ENCODE measurements at regions not wholly inside any gene's neighbourhood (a gene's known extent, or its start where the extent isn't known, plus 50 kb on each side); places are given as distances from the start of the nearest gene placed in this dataset.

DNA sequence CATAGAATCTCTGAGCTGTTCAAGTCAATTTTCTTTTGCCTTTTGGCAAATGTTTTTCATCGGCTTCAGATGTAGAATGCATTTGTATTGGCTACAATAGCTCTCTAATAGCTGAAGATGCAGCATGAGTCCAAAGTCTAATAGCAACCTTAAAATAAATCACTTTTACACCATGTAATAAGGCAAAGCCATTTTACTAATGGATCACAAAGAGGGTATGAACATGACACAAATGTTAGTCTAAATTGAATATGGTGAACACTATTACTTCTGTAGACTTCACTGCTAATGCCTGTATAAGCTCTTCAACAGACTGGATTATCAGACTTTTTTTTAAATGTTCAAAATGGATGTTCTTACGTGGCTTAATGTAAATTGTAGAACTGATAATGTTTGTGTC lies 645.3 kb downstream of the TLL1 start:
- Histone ChIP-seq H3K9me3 (ENCODE audit: control insufficient read depth, low read depth, low read length) (no peaks in the 10 kb centered on the region), H3K4me1 (ENCODE audit: control insufficient read depth, insufficient read depth, low read length) (no peaks in the 10 kb centered on the region), H3K27ac (ENCODE audit: low read length) (no peak overlapping the region), H3K27me3 (ENCODE audit: control insufficient read depth, insufficient read depth, low read length) (no peaks in the 10 kb centered on the region), H3K36me3 (ENCODE audit: control insufficient read depth, insufficient read depth, low read length) (no peaks in the 10 kb centered on the region), H3K4me3 (ENCODE audit: low read length) (no peak overlapping the region)
- DNase-seq = no peak
- 88% methylated on average over 1 of the region's 2 CpGs for WGBS (ENCODE audit: insufficient coverage, low lambda C conversion rate)

DNA sequence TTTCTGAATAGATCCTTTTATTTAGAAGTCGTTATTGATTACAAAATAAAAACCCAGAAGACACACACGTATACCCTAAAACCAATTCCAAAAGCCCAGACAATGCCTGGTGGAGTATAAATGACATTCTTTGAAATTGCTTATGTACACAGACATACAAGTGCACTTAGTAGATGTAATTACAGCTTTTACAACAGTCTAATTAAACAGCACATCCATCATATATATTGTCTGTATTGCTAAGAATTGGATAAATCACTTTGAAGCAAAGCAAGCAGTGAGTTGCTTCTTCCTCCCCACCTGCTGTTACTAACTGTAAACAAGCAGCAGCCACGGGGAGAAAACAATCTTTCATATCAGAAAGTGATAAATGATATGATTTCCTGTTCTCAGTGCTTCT lies 645.7 kb downstream of the TLL1 start:
- 78% methylated on average over 2 of the region's 3 CpGs for WGBS (ENCODE audit: insufficient coverage, low lambda C conversion rate)
- Histone ChIP-seq H3K36me3 (ENCODE audit: control insufficient read depth, insufficient read depth, low read length) (no peaks in the 10 kb centered on the region), H3K27ac (ENCODE audit: low read length) (no peak overlapping the region), H3K4me3 (ENCODE audit: low read length) (no peak overlapping the region), H3K27me3 (ENCODE audit: control insufficient read depth, insufficient read depth, low read length) (no peaks in the 10 kb centered on the region), H3K9me3 (ENCODE audit: control insufficient read depth, low read depth, low read length) (no peaks in the 10 kb centered on the region), H3K4me1 (ENCODE audit: control insufficient read depth, insufficient read depth, low read length) (no peaks in the 10 kb centered on the region)
- no peak for DNase-seq

DNA sequence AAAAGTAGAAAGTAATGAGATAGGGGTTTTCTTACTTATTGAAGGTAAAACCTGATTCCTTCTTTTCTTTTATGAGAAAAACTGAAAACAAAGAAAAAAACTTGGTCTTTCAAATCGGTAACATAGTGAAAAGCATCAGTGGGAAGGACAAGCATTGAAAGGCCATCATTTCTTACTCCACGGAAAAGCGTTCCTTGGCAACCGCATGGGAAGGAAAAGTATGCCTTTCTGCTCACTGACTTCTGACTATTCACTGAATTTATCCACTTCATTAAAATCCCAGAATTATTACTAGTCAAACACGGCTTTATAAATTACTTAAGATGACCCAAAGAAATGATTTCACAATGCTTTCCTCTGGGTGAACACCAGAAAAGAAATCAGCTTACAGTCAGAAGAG lies 646.7 kb downstream of the TLL1 start:
- Histone ChIP-seq H3K27ac (ENCODE audit: low read length) (no peak overlapping the region), H3K4me3 (ENCODE audit: low read length) (no peak overlapping the region), H3K4me1 (ENCODE audit: control insufficient read depth, insufficient read depth, low read length) (no peaks in the 10 kb centered on the region), H3K36me3 (ENCODE audit: control insufficient read depth, insufficient read depth, low read length) (no peaks in the 10 kb centered on the region), H3K27me3 (ENCODE audit: control insufficient read depth, insufficient read depth, low read length) (no peaks in the 10 kb centered on the region), H3K9me3 (ENCODE audit: control insufficient read depth, low read depth, low read length) (no peaks in the 10 kb centered on the region)
- WGBS (ENCODE audit: insufficient coverage, low lambda C conversion rate) = 75% methylated on average over 1 of the region's 5 CpGs
- no peak for DNase-seq

DNA sequence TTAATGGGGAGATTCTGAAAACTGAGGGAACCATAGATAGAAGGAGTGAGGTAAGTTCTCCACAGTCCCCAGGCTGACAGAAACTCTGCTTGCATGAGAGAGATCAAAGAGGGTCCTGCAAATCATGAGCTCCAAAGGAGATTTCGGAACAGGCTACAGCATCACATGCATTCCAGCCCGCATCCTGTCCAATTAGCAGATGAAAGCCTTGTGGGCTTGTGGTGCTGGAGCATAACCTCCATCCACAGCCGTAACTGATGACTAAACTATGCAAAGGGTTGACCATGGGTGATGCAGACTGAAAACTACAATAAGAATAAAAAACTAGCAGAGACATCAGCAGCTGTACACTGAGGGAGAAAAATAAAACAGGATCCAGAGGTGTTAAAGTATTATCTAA lies 654.5 kb downstream of the TLL1 start:
- DNase-seq = no peak
- H3K36me3 ChIP-seq (ENCODE audit: control insufficient read depth, insufficient read depth, low read length) = no peaks in the 10 kb centered on the region
- H3K9me3 ChIP-seq (ENCODE audit: control insufficient read depth, low read depth, low read length) = no peaks in the 10 kb centered on the region
- no peaks in the 10 kb centered on the region for H3K4me1 ChIP-seq (ENCODE audit: control insufficient read depth, insufficient read depth, low read length)
- H3K4me3 ChIP-seq (ENCODE audit: low read length) = no peak overlapping the region
- no peaks in the 10 kb centered on the region for H3K27me3 ChIP-seq (ENCODE audit: control insufficient read depth, insufficient read depth, low read length)
- H3K27ac ChIP-seq (ENCODE audit: low read length) = no peak overlapping the region
- no CpG with 5 or more reads among the region's 3 CpGs for WGBS (ENCODE audit: insufficient coverage, low lambda C conversion rate)

DNA sequence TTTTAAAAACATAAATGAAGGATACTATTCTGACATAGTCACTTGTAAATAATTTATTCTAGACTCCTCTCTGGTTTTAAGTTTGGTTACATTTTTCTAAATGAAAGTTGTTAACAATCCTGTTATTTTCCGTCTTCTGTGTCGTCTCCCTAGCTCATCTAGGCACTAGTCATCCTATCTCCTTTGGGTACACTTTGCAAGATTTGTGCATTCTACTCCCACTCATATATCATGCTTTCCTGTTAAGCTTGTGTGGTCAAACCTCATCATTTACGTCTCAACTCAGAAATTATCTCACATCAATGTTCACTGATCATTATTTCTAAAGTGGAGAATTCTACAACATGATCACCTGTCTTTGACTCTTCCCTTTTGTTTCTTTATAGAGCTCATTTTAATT lies 658.7 kb downstream of the TLL1 start:
- Histone ChIP-seq H3K4me1 (ENCODE audit: control insufficient read depth, insufficient read depth, low read length) (no peaks in the 10 kb centered on the region), H3K36me3 (ENCODE audit: control insufficient read depth, insufficient read depth, low read length) (no peaks in the 10 kb centered on the region), H3K27me3 (ENCODE audit: control insufficient read depth, insufficient read depth, low read length) (no peaks in the 10 kb centered on the region), H3K9me3 (ENCODE audit: control insufficient read depth, low read depth, low read length) (peaks cover 3% of the 10 kb centered on the region), H3K4me3 (ENCODE audit: low read length) (no peak overlapping the region), H3K27ac (ENCODE audit: low read length) (no peak overlapping the region)
- DNase-seq = no peak
- WGBS (ENCODE audit: insufficient coverage, low lambda C conversion rate) = 87% methylated on average over 3 of the region's 3 CpGs

DNA sequence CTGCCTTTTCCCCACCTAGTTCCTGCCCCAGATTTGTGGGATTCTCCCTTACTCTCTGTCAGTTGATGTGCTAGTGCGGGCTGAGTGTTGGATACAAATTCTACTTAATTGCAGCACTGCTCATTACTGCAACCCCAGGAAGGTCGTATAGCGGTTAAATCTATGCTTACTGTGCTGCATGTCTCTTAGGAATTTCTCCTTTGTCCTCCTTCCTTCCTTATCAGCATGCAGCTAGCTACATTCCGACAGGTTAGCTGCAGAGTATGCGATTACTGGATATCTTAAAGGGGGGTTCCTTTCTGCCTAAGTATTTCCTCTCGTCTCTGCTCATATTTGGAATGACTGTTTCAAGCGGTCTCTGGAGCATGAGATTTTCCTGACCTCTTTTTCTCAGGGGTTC lies 662.8 kb downstream of the TLL1 start:
- Histone ChIP-seq H3K36me3 (ENCODE audit: control insufficient read depth, insufficient read depth, low read length) (no peaks in the 10 kb centered on the region), H3K27me3 (ENCODE audit: control insufficient read depth, insufficient read depth, low read length) (no peaks in the 10 kb centered on the region), H3K4me1 (ENCODE audit: control insufficient read depth, insufficient read depth, low read length) (no peaks in the 10 kb centered on the region), H3K9me3 (ENCODE audit: control insufficient read depth, low read depth, low read length) (peaks cover 3% of the 10 kb centered on the region), H3K4me3 (ENCODE audit: low read length) (no peak overlapping the region), H3K27ac (ENCODE audit: low read length) (no peak overlapping the region)
- WGBS (ENCODE audit: insufficient coverage, low lambda C conversion rate) = no CpG with 5 or more reads among the region's 7 CpGs
- DNase-seq = no peak

DNA sequence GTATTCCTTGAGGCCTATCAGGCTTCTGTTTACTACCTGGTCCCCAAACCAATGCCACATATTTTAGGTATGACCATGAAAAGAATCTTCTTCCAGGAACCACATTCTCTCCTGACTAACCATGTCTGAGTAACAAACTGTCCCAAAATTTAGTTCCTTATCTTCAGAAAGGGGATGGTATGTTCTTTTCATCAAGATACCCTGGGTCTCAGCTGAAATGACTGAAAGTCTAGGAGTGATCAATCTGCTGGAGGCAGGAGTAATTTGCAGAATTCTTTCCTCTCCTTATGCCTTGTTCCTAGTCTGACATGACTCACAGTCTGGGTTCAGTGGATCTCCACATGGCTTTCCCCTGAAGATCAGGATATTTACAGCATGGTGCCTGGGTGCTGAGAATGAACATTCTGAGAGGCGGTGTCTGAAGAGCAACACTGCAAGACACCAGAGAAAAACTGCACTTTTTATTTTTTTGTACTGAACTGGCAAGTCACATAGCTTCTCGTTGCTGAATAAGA lies 665.5 kb downstream of the TLL1 start:
- Histone ChIP-seq H3K27me3 (ENCODE audit: control insufficient read depth, insufficient read depth, low read length) (no peaks in the 10 kb centered on the region), H3K4me1 (ENCODE audit: control insufficient read depth, insufficient read depth, low read length) (no peaks in the 10 kb centered on the region), H3K27ac (ENCODE audit: low read length) (no peak overlapping the region), H3K36me3 (ENCODE audit: control insufficient read depth, insufficient read depth, low read length) (no peaks in the 10 kb centered on the region), H3K9me3 (ENCODE audit: control insufficient read depth, low read depth, low read length) (peaks cover 3% of the 10 kb centered on the region), H3K4me3 (ENCODE audit: low read length) (no peak overlapping the region)
- WGBS (ENCODE audit: insufficient coverage, low lambda C conversion rate) = no CpG with 5 or more reads among the region's 2 CpGs
- no peak for DNase-seq

DNA sequence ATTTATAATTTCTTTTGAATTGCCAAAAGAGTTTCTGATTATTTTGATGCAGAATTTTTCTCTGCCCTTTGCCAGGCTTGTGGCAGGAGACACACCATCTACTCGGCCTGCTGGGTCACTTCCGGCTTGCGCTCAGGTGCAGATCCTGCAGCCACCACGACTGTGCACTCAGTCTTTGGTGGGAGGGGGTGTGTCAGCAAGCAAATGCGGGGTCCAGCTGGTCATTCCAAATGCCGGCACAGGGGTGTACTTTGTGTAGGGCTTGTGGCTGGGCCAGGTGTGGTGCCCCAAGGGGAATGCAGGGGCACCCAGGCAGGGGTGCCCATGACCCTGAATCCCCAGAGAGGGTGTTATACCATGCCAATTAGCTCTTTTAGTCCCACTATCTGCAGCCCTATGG lies 673.0 kb downstream of the TLL1 start:
- DNase-seq = no peak
- WGBS (ENCODE audit: insufficient coverage, low lambda C conversion rate) = no CpG with 5 or more reads among the region's 6 CpGs
- Histone ChIP-seq H3K9me3 (ENCODE audit: control insufficient read depth, low read depth, low read length) (no peaks in the 10 kb centered on the region), H3K27me3 (ENCODE audit: control insufficient read depth, insufficient read depth, low read length) (no peaks in the 10 kb centered on the region), H3K4me3 (ENCODE audit: low read length) (no peak overlapping the region), H3K27ac (ENCODE audit: low read length) (no peak overlapping the region), H3K4me1 (ENCODE audit: control insufficient read depth, insufficient read depth, low read length) (no peaks in the 10 kb centered on the region), H3K36me3 (ENCODE audit: control insufficient read depth, insufficient read depth, low read length) (no peaks in the 10 kb centered on the region)

DNA sequence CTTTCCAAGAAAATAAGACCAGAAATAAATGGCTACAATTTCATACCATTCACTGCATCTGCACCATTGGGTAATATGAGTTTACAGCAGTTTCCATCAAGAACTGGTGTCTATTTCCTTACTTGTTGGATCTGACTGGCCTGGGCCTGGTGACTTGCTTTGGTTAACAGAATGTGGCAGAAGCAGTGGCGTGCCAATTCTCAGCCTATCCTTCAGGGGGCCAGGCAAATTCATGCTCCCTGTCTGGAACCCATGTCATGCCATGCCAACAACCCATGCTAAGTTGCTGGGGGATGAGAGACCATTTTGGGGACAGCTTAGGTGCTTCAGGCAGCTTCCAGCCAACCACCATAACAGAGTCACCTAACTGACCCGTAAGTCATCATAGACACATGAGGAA lies 656.7 kb downstream of the SPOCK3 start:
- H3K36me3 ChIP-seq (ENCODE audit: control insufficient read depth, insufficient read depth, low read length) = no peaks in the 10 kb centered on the region
- WGBS (ENCODE audit: insufficient coverage, low lambda C conversion rate) = 88% methylated on average over 1 of the region's 2 CpGs
- DNase-seq = no peak
- no peak overlapping the region for H3K4me3 ChIP-seq (ENCODE audit: low read length)
- H3K4me1 ChIP-seq (ENCODE audit: control insufficient read depth, insufficient read depth, low read length) = no peaks in the 10 kb centered on the region
- no peak overlapping the region for H3K27ac ChIP-seq (ENCODE audit: low read length)
- H3K27me3 ChIP-seq (ENCODE audit: control insufficient read depth, insufficient read depth, low read length) = no peaks in the 10 kb centered on the region
- H3K9me3 ChIP-seq (ENCODE audit: control insufficient read depth, low read depth, low read length) = no peaks in the 10 kb centered on the region

DNA sequence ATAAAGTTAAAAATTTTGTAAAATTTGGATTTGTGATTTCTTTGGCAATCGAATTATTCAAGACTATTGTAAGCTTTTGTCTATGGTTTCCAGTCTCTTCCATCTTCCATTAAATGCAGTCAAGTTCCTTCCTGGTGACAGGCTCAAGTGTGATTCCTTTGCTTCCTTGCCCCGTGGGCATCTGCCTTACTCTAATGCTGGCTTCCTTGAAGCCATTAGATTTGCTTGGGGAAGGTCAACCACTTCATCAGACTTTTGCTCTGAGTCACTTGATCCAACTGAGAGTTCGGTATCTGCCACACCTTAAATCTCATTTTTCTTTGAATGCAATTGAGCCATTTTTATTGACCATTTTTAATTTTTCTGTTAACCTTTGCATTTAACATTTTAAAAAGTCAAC lies 648.8 kb downstream of the SPOCK3 start:
- 87% methylated on average over 2 of the region's 3 CpGs for WGBS (ENCODE audit: insufficient coverage, low lambda C conversion rate)
- no peak for DNase-seq
- Histone ChIP-seq H3K27ac (ENCODE audit: low read length) (no peak overlapping the region), H3K4me1 (ENCODE audit: control insufficient read depth, insufficient read depth, low read length) (no peaks in the 10 kb centered on the region), H3K27me3 (ENCODE audit: control insufficient read depth, insufficient read depth, low read length) (no peaks in the 10 kb centered on the region), H3K4me3 (ENCODE audit: low read length) (no peak overlapping the region), H3K9me3 (ENCODE audit: control insufficient read depth, low read depth, low read length) (no peaks in the 10 kb centered on the region), H3K36me3 (ENCODE audit: control insufficient read depth, insufficient read depth, low read length) (no peaks in the 10 kb centered on the region)

DNA sequence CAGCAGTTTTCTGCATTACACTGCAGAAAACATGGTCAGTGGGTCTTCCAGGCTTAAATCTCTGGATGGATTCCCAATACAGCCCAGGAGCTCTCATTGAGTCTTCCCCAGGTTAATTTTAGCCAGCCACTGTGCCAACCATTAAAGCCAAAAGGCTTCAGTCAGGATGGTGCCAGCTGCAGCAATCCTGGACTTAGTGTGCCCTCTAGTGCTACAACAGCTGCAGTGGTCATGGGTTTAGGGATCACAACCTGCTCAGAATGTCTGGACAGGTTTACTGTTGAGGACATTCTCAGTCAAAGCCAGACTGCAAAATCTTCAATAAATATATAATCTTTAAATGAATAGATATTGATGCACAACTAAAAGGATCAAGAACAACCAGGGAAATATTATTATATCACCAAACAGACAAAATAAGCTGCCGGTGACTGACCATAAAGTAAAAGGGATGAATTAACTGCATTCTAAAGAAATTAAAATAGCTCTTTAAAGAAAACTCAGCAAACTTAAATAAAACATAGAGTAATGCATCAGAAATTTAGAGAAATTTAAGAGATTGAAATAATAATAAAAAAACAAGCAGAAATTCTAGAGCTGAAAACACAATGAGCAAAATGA lies 639.9 kb downstream of the SPOCK3 start:
- Histone ChIP-seq H3K36me3 (ENCODE audit: control insufficient read depth, insufficient read depth, low read length) (no peaks in the 10 kb centered on the region), H3K4me1 (ENCODE audit: control insufficient read depth, insufficient read depth, low read length) (no peaks in the 10 kb centered on the region), H3K9me3 (ENCODE audit: control insufficient read depth, low read depth, low read length) (no peaks in the 10 kb centered on the region), H3K27ac (ENCODE audit: low read length) (no peak overlapping the region), H3K27me3 (ENCODE audit: control insufficient read depth, insufficient read depth, low read length) (no peaks in the 10 kb centered on the region), H3K4me3 (ENCODE audit: low read length) (no peak overlapping the region)
- DNase-seq = peak; percentile 19 to 23
- WGBS (ENCODE audit: insufficient coverage, low lambda C conversion rate) = 100% methylated on average over 1 of the region's 1 CpG
